ENCODE measurements at regions not wholly inside any gene's neighbourhood (a gene's known extent, or its start where the extent isn't known, plus 50 kb on each side); places are given as distances from the start of the nearest gene placed in this dataset.
A peak's percentile ranks its signal among the peaks of the same experiment; 100 is the strongest.
"Not testable (repeated sequence)": the region's sequence is repeated elsewhere in the genome, so short reads cannot be mapped to it uniquely, and the experiment has no call there.

DNA sequence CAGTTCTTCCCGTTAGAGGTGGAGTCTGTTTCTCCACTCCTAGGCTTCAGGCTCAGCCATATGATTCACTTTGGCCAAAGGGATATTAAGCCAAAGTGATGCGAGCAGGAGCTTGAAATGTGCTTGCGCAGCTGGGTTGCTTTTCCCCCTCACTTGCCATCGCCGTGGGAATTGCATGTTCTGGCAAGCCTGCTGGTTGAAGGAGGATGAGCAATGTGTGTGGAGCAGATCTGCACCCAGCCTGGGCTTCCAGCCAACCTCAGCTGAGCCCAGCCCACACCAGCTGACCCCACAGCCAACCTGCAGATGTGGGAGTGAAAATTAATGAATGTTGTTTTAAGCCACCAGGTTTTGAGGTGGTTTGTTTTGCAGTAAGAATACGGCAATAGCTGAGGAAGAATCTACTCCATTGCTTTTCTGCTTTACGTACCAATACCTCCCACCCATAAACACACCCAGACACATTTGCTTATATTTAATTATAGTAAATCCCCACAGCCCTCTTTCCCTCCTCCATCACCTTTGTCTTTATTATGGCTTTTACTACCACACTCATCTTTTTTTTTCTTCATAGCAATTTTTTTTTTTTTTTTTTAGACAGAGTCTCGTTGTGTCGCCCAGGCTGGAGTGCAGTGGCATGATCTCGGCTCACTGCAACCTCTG, 132.8 kb upstream of the FUNDC1 start:
- peak; percentile 40 for DNase-seq (ENCODE audit: low spot score)

DNA sequence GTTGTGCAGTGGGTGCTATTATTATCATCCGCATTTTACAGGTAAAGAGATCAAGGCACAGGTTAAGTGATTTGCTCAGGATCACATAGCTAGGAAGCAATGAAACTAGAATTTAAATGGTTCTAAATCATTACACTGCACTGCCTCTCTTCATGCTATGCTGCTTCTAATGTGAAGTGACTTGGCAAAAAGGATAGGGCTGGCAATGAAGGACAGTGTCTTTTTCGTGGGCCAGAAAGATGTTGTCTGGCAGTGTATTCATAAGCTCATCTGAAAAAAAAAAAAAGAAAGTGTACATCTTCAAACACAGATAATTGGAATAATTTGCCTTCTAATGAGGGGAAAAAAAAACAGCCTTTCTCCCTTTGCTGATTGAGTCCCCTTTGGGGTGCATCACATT, 132.2 kb upstream of the FUNDC1 start:
- DNase-seq (ENCODE audit: low spot score): no peak

DNA sequence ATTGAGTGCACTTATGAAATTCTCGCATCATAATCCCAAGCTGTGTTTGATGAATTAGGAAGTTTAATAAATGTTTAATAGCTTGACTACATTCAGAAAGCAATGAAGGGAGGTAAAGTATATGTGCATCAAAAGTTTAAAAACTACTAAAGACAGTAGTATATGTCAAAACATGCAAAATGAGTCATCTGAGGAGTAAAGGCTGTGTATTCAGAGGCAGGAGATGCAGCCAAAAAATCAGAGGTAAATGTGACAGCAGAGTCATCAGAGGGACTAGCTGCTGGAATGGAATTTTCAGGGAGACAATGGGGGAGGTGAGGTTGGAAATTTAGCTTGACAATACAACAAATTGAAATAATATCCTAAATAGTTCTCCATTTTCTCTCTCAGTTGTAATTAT, 127.0 kb upstream of the FUNDC1 start:
- DNase-seq (ENCODE audit: low spot score): no peak

DNA sequence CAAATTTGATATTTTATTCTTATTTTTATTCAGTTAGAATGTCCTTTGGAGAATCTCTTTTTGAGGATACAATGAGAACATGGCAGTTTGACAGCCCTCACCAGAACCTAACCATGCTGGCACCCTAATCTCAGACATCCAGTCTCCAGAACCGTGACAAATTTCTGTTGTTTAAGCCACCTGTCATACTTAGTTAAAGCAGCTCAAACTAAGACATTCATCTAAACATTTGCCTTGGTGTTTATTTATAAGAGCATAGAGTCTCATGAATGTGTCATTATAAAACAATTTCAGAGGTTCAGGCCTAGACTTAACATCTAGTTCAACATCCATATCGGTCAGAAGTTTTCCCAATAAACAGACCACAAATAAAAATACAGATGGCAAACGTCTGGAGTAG, 125.1 kb upstream of the FUNDC1 start:
- DNase-seq (ENCODE audit: low spot score): no peak

DNA sequence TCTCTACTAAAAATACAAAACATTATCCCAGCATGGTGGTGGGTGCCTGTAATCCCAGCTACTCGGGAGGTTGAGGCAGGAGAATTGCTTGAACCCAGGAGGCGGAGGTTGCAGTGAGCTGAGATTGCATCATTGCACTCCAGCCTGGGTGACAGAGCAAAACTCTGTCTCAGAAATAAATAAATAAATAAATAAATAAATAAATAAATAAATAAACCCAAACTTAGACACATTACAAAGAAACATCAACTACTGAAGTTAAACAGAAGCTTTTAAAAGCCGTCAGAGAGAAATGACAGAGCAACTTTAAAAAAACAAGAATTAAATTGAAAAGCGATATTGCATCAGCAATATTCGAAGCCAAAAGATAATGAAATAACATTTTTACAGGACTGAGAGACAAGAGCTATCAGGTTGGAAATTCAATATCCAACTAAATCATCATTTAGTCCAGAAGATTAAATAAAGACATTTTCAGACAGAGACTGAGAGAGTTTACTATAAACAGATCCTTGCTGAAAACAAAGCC, 115.1 kb upstream of the FUNDC1 start:
- DNase-seq (ENCODE audit: low spot score): not testable (repeated sequence)

DNA sequence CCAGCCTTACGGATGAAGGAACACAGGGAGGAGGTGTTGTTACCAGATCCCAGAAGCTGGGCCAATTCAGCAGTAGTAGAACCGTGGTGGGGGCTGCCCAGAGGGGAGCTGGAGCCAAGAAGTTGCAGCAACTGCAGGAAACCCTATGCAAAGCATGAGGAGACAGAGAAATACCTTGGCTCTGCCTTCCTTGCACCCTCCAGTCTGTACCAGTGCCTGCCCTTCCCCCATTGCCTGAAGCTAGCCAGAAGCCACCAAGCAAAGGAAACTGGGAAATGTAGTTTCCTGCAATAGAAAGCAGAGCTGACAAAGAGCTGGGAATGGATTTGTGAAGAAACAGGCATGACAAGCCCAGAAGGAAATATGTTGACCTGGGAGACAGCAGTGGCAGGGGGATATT, 108.7 kb upstream of the FUNDC1 start:
- DNase-seq (ENCODE audit: low spot score): no peak

DNA sequence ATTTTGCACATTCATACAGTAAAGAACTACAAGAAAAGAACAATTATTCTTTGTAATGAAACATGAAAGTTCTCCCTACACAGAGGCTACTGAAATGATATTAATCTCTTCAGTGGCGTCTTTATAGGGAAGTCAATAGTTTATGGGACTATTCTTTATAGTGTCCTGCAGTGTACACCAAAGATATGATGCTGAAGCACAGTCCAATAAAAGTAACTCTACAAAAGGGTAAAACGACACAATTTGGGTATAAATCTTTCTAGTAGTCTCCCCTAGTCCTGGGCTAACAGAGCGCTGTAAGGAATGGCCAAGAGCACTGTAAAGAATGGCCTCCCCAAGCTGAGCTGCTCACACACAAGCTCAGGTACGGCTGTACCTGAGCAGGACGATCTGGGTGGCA, 101.1 kb upstream of the FUNDC1 start:
- DNase-seq (ENCODE audit: low spot score): no peak

DNA sequence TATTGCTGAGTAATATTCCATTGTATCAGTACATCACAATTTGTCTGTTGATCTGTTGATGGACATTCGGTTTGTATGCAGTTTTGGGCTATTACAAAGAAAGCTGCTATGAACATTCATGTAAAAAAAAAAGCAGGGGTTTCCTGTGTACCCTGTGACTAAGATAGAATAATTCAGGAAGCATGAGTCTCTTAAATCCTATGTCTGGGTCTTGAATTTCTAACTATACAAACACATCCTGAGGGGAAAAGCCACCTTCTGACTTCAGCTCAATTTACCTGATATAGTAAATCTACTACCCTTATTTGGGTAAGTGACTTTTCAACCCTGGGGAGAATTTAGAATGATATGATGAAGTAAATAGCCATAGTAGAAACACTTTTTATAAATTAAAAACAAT, 94.6 kb upstream of the FUNDC1 start:
- no peak for DNase-seq (ENCODE audit: low spot score)

DNA sequence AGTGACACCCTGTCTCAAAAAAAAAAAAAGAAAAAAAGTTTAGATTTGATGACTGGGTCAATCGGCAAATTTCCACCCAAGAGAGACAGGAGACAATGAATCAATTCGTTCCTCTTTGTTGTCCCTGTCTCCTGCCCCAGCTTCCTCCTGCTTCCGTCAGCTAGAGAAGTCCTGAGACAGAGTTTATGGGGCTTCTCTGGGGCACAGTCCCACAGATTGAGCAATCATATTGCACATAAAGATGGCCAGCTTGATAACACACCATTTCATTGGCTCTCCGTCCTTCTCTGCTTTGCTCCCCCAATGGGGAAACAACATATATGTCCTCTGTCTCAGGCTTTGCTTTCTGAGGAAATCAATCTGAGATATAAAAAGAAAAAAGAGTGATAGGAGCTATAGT, 78.4 kb upstream of the FUNDC1 start:
- DNase-seq (ENCODE audit: low spot score): no peak

DNA sequence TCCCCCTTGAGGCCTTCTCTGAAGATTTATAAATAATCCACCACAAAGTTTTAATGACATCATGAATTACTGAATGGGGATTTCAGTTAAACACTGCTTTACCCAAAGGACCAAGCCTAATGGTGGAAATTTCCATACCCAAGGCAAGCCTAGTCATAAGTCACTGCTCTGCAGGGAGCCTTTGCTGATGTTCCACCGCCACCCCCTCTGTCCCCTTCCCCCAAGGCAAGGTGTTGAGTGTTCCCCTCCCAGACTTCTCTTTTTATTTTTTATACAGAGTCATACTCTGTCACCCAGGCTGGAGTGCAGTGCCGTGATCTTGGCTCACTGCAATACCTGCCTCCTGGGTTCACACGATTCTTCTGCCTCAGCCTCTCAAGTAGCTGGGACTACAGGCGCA, 76.4 kb upstream of the FUNDC1 start:
- DNase-seq (ENCODE audit: low spot score): no peak

DNA sequence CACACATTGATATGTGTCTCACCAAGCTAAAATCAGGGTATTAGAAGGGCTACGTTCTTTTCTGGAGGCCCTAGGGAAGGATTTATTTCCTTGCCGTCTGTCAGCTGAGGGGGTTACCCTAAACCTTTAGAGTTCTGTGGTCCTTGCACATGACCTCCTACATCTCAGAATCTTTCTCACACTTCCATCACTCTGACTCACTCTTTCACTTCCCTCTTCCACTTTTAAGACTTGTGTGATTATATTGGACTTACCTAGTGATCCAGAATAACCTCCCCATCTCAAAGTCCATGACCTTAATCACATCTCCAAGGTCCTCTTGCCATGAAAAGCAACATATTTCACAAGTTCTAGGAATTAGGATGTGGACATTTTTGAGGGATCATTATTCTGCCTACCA, 53.6 kb upstream of the FUNDC1 start:
- no peak for DNase-seq (ENCODE audit: low spot score)

Measured in COLO829 (cell line).